Ammon's horn (tissue), 1 donor: ENCODE measurements at regions not wholly inside any gene's neighbourhood (a gene's known extent, or its start where the extent isn't known, plus 50 kb on each side); places are given as distances from the start of the nearest gene placed in this dataset.
A peak's percentile ranks its signal among the peaks of the same experiment; 100 is the strongest.

Experiments
- DNase-seq: peaks from one replicate; pipeline ENCODE4 v3.0.0-alpha.2; 2016; ENCODE audit warnings: low spot score

GRCh38 chr5:68480335-68480940 is 264.9 kb downstream of the PIK3R1 start:
- no peak for DNase-seq

DNA sequence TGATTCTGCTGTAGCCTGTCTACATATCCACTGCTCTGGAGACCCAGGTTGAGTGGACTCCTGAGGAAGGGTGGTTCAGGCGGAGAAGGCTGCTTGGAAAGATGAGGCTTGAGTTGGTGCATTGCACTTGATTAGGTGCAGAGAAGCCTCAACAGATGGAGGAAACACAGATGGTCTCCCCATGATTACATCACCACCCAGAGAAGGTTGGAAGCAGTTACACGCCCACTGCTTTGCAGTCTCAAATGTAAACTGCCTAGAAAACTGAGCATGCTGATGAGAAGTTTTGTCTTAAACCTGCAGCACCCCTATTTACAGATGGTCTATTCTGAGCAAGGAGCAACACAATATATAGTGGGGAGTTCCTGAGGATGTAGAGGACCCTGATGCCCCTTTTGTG is 266.6 kb downstream of the PIK3R1 start:
- DNase-seq = peak; percentile 70

DNA sequence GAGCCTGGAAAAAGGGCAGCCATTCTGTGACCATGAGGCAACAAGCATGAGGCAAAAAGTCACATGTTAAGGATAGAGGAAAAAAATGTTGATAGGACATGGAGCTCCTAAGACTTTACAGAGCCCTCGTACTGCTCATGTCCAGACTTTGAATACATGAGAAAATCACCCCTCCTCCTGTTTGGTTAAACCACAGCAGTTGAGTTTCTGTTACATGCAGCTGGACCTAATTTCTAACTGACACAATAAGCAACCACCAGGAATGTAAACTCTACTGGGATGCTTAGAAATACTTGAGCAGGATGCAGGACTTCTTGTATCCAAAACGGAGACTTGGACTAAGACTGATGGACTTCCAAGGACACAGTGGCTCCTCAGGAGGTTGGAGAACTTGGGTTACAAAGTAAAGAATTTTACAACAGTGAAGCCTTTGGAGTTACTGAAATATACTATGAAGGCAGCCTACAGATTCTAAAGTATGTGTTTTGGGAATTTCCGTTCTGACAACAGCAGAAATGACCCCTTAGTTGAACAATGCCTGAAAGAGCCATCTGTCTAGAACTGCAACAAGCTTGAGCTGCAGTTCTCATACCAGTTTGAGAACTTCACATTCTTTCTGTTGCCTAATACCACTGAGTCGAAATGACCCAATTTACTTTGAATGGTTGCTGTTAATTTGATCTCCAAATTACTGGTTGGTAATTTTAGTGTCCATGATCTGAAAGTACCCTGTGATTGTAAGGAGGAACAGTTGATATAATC is 268.9 kb downstream of the PIK3R1 start:
- DNase-seq = no peak

DNA sequence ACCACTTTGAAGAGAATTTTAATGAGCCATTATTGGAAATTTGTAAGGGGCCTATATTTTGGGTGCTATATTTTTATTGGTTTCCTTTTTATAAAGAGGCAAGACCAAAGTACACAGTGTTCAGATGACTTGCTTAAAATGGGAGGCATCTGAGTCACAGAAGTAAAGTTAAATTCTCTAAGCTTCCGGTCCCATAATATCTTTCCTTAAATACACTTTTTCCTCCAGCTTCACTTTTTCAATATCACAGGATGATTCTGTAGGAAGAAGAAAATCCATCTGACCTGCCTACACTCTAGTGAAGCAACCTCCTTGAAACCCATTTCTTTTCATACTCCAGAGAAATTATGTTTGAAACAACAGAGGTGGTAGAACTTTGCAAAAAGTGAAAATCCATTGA is 274.0 kb downstream of the PIK3R1 start:
- DNase-seq = no peak

- no peak for DNase-seq
These were observed 274.9 kb downstream of the PIK3R1 start for GRCh38 chr5:68490406-68490805.

DNA sequence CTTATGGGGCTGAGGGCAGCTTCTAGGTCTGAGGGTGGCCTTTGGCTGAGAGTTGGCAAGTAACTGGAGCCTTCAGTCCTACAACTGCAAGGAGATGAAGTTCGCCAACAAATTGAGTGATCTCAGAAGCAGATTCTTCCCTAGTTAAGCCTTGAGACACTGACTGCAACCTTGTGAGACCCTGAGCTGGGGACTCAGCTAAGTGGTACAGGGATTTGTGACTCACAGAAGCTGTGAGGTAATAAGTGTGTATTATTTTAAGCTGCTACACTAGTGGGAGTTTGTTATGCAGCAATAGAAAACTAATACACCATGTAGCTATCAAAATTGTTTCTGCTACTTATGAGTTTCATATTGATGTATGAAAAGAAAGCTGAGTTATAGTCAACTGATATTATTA is 279.2 kb downstream of the PIK3R1 start:
- no peak for DNase-seq

DNA sequence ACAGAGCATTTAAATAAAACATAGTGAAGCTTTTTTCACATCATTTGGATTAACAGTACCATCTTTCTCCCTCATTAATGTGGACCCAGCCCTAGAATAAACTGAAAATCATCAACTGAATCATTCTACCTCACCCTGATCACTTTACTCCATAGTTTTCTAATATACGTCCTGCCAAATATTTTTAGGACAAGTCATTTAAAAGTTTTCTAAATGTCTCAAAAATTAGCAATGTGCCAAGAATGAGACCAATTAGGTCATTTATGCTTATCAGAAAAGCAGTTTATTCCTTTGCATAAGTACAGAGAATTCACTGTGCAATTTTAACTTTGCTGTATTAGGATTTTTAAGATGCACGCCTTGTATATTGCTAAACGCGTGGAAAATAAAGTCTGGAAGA is 284.4 kb downstream of the PIK3R1 start:
- DNase-seq = no peak

- DNase-seq = no peak
These were observed 285.3 kb downstream of the PIK3R1 start for GRCh38 chr5:68500813-68501212.

DNA sequence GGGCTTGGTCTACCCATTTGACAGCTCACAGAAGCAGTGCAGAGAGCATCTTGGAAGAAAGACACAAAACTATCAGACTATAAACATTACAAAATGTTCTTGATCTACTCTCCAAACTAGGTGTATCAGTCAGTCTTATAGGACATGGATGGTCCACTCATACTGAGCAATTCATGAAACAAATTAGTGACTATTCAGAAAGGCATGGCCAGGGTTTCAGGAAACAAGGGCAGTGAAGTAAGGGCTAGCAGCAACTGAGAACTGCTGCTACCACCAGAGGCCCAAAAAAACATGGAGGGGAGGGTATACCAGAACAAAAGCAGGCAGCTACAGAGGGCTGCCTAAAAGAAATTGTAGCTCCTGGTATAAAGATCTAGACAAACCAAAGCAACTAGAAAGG is 287.0 kb downstream of the PIK3R1 start:
- DNase-seq = no peak

DNA sequence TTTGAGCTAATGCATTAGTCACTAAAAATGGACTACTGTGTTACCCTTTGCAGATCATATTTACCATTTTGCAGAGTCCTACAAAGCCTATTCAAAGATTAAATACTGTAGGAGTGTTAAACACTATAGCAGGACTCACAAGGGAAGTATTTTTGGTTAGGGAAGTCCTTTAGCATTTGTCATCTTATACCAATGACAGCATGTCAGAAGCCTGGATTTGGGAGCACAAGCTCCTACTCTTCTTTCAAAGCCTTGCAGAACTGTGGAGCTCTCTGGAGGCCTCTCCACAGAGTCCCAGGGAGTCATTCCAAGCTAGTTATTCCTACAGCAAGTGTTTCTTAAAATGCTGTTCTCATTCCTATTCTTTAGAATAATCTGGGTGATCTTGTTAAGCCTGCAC is 288.8 kb downstream of the PIK3R1 start:
- no peak for DNase-seq

GRCh38 chr5:68505917-68506860 is 290.6 kb downstream of the PIK3R1 start:
- DNase-seq = no peak

GRCh38 chr5:68515514-68515913 is 300.0 kb downstream of the PIK3R1 start:
- no peak for DNase-seq

- no peak for DNase-seq
These were observed 302.7 kb downstream of the PIK3R1 start for GRCh38 chr5:68518286-68518685.

DNA sequence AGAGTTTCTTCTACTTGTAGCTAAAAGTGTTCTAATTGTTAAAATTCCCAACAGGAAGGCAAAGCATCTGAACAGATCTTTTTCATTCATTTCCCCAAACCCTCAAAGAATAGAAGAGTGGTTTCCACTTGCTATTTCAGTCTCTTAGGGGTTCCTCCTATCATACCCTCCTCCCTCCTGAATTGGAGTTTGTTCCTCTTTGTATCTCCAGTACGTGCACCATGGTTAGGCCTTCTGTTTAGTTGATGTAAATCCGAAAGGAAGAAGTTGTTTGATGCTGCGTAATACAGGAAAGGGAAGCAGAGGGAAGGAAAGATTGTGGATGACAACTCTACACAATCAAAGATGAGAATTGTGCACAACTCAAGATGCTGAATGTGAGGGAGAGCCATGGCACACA is 303.6 kb downstream of the PIK3R1 start:
- peak; percentile 71 for DNase-seq

GRCh38 chr5:68521776-68522175 is 306.2 kb downstream of the PIK3R1 start:
- no peak for DNase-seq

GRCh38 chr5:68522863-68523262 is 307.3 kb downstream of the PIK3R1 start:
- no peak for DNase-seq

DNA sequence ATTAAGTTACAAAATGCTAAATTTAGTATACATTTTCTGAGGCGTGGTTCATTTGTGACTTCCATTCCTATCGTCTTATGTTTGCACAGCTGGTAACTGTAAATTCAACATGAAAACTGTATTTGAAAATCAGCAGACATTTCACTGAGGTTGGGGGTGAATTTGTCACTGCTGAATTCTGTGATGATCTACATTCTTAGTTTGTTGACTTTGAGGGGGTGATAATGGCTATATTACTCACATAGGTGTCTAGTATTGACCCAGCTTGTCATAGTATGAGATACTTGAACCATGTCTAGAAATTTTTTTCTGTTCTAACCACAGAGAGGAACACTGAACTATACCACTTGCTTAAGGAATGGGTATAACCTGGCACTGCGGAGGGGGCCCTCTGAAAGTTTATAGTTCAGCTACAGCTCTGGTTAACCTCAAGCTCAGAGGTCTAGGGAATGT is 313.3 kb downstream of the PIK3R1 start:
- no peak for DNase-seq

DNA sequence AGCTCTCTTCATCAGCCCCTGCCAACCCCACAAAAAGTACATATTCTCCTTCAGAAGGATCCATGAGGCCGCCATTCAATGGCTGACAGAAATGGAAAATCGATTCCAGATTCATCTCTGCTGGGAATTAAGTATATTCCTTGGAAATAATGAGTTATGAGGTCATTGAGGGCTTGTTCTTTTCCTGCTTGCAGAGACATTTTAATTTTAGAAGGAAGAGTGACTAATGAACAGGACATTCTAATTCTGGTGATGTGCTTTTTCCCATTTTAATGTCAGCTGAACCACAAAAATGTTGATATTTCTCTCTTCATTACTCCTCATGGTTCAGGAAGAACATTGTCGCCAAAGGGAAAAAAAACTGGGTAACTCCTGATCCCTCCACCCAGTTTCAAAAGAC is 314.0 kb downstream of the PIK3R1 start:
- no peak for DNase-seq

DNA sequence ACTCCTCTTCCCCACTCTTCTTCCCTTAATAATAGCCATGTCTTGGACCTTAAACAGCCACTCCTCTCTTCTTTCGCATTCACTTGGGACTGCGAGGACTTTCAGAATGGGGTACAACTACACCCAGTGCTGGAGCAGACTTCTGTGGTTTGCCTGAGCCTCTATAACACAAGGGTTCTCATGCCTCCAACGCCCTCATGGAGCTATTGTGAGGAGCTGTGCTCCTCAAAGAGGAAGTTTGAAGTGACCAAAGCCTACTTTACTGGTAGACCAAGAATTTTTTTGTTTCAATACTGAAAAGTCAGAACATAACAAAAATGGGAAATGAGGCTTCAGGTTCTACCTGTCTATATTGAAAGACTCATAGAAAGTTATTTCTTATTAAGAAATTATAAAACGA is 316.4 kb downstream of the PIK3R1 start:
- no peak for DNase-seq

DNA sequence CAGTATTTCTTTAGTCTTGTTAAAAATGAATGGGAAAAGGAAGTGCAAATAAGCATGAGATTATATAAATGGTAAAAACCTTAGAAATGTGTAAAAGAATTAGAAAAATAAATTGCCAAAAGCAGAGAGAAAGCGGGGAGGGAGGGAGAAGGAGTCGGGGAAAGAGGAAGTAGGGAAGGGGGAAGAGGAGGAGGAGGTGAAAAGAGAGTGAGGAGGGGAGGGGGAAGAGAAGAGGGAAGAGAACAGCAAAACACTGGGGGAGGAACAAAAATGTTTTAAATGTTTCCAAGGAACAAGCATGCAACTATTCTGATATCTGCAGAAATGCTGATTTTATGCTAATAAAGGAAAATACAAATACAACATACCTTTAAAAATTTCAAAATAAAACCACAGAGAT is 317.5 kb downstream of the PIK3R1 start:
- DNase-seq = peak; percentile 42

DNA sequence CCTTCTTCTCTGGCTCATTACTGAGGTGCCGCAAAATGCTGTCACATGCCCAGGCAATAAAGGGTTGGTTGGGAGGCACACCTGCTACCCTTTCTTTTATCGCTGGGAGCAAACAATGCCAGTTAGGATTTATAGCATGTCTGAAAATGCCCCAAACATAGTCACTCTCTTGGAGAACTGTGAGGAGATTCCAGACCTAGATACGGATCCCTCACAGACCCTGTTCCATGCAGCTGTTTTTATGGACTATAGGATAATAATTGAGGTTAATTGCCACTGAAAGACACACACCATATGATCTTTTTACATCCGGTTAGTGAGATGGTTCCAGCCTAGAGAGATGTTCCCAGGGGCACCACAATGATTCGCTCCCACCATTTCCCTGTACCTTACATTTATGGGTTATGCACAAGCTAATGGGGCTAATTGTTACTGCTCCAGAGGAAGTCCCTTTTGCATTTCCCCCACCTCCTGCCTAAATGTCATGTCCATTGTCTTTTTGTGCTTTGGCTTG is 318.1 kb downstream of the PIK3R1 start:
- no peak for DNase-seq

DNA sequence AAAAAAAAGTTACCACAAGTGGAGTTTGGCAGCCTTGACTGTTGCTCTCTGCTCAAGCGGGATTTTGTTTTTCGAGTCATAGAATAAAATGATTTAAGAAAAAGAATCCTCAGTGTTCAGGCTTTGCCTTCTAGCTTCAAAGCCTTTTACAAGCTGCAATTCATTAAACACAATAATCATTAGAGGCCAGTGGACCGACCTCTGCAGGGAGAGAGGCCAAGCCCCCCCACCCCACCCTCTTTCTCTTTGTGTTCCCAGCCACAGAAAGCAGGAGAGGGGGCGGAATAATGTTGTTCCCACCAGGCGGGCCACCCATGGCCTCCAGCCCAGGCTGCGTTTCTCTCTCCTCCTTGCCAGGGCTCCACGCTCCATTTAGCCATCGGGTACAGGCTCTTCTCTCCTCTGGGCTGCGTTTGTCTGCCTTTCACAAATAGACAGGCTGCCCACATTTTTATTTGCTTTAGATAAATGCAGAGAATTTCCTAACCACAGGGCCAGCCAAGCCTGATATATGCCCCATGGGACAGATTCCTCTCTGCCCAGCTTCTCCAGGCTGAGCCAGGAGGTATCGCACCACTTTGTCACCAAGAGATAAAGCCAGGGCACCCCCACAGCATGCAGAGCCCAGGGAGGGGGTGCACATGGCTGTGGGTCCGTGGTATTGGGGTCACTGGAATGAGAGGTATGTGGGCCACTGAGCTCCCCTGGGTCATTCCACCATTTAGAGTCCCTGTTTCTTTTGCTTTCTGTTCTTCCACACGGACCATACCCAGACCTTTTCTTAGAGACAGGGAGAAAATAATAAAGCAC is 318.8 kb downstream of the PIK3R1 start:
- DNase-seq = peak; percentile 86
